NCI-H146 treated with DMSO at 0.1 percent for 48 hours (cell line): ENCODE measurements at regions not wholly inside any gene's neighbourhood (a gene's known extent, or its start where the extent isn't known, plus 50 kb on each side); places are given as distances from the start of the nearest gene placed in this dataset.

ENCODE experiments used
- DNase-seq: peaks from one replicate; lab custom pipeline; 2025; ENCODE audit not compliant: unreplicated experiment; lab: John Stamatoyannopoulos, UW

GRCh38 chr20:24761220-24762065 is 187.6 kb upstream of the CST7 start:
- DNase-seq = no peak

- no peak for DNase-seq
These were observed 186.7 kb upstream of the CST7 start for GRCh38 chr20:24762371-24762770.

DNA sequence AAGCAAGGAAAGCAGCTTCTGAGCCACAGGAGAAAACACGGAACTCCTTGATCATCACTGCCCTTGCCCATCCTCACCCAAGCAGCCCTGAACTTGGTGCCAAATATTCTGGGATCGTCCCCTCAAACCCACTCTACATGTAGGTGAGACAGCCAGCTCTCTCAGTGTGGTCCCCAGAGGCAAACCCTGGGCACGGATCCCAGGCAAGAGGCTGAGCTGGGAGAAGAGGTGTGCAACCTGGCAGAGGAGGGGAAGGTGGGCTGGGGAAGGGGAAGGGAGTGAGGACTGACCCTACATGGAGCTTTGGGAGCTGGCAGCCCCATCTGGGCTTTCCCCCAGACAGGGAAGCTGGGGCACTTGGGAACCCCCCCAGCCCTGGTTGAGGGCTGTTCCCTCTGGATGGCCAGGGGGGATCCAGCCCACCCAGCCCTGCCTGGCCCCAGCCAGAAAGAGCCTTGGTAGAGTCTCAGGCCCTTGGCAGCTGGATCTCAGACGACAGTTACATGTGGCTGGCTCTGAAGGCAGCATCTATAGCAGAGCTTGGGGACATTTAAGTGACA is 186.2 kb upstream of the CST7 start:
- DNase-seq = no peak

DNA sequence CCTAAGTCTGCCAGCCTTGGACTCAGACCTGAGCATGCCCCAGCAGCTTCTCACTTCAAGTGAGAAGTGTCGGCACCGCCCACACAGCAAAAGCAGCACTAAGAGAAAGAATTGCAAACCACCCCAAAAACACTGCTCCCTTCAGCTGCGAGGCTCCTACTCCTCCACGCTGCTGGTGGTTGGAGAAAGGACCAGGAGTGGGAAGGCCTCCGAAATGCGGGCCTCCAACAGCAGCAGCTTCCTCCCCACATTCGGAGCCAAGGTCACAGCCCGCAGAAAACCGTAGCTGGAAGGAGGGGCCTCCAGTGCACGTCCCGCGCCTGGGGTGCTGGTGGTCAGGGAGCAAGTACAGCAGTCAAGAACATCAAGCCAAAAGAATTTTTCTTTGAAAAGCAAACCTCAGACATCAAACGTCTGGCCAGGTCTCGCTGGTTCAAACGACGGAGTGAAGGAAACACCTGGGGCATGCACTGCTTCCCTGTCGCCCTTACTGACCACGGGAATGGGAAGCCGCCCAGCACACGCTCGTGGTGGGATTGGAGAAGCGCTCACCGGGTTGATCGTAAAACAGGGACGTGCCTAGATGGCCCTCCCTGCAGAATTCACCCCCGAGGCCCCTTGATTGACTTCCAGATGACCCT is 185.6 kb upstream of the CST7 start:
- no peak for DNase-seq

GRCh38 chr20:24764027-24764793 is 184.9 kb upstream of the CST7 start:
- no peak for DNase-seq

- no peak for DNase-seq
These were observed 184.3 kb upstream of the CST7 start for GRCh38 chr20:24764794-24765202.

DNA sequence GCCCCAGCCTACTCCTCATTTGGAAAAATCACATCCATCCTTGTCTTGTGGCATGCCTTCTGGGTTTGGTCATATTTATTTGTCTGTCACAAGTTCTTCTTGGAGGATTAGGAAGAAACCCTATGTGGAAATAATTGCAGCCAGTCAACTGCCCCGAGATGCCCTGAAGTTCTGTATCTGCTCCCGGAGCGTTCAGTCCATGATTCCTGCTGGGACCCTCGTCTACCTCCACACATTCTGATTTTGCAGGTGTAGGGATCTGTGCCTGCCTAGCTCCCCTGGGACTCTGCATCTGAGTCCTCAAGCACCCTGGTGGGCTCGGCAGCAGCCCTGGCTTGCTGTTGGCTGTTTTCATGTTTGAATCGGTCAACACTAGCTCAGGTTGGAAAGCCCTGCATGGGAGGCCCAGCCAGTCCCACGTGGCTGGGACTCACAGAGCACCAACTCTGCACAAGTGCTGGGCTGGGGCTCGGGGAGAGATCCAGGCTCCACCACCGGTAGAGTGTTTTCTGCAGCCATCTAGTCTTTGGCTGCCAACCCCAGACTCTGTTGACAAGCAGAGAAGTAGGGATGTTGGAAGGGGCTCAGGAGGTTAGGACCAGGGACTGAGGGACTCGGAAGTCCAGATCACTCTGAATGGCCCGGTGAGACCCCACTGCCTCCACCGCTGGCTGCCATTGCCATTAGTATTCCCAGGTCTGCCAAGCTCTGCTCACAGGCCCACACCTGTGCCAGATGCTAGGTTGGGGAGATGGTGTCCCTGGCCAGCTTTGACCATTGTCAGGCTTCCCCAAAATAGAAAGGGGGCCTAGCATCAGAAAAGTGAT is 183.5 kb upstream of the CST7 start:
- no peak for DNase-seq

DNA sequence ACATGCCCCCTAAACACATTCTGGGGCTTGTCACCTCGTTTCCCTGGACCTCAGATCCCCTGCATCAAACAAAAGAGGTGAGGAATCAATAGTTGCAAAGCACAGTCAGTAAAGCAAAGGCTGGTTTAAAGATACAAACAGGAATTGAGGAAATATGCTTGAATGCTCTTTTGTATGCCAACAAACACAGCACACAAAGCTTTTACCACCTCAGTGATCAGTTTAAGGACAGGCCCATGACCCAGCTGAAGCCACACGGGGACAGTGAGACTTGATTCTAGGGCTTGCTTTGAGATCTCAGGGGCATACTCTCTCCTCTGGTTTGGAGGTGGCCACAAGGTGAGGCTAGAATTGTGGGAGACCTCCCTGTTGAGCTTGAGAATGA is 182.9 kb upstream of the CST7 start:
- DNase-seq = no peak

GRCh38 chr20:24766826-24767622 is 182.0 kb upstream of the CST7 start:
- no peak for DNase-seq

DNA sequence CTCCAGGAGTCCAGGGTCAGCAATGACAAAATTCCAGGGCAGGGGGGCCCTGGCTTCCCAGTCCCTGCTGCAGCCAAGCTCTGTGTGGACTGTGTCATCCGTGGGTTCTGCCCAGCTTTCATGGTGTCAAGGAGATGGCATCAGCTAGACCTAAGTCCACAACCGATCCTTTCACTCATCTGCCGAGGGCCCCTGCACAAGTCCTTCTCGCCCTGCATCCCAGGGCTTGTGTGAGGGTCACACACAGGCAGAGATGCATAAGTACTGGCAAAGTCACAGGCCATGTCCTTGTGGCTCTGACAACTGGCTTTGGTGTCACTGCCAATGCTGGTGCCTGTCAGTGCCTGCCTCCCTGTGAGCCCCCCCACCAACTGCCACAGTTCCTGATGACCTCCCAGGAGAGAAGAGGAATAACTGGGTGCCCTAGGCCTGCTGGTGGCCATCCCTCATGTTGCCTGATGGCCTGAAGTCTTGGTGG is 181.4 kb upstream of the CST7 start:
- no peak for DNase-seq

- DNase-seq = no peak
These were observed 180.8 kb upstream of the CST7 start for GRCh38 chr20:24768201-24768636.

GRCh38 chr20:24768713-24769601 is 180.1 kb upstream of the CST7 start:
- DNase-seq = no peak

DNA sequence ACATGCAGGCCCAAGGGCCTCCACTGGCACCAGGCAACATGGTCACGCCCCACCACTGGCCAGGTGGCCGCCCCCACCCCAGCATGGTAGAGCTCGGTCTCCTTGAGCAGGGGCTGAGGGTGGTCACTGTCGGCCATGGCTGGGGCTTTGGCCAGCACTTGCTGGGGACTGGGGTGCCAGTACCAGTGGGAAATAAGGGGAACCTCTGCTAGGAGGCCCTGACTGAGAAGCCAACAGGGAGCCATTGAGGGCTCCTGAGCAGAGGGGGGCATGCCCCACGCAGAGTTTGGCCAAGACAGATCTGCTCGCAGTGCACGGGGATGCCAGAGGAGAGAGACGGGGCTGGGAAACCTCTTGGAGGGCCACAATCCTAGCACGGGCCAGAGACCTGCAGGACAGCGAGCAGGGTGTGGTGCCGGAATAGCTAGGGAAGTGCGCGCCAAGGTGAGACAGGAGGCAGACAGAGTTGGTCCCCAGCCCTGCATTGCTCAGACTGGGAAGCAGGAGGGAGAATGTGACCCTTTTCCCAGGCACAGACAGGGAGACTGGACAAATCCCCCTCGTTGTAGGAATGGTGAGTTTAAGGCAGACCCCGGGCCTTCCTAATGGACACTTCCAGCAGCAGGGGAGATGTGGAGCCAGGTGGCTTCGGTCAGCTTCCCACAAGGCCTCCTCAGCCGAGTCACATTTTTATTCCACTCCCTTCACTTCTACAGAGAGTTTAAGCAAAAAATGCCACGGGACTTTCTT is 179.0 kb upstream of the CST7 start:
- no peak for DNase-seq

DNA sequence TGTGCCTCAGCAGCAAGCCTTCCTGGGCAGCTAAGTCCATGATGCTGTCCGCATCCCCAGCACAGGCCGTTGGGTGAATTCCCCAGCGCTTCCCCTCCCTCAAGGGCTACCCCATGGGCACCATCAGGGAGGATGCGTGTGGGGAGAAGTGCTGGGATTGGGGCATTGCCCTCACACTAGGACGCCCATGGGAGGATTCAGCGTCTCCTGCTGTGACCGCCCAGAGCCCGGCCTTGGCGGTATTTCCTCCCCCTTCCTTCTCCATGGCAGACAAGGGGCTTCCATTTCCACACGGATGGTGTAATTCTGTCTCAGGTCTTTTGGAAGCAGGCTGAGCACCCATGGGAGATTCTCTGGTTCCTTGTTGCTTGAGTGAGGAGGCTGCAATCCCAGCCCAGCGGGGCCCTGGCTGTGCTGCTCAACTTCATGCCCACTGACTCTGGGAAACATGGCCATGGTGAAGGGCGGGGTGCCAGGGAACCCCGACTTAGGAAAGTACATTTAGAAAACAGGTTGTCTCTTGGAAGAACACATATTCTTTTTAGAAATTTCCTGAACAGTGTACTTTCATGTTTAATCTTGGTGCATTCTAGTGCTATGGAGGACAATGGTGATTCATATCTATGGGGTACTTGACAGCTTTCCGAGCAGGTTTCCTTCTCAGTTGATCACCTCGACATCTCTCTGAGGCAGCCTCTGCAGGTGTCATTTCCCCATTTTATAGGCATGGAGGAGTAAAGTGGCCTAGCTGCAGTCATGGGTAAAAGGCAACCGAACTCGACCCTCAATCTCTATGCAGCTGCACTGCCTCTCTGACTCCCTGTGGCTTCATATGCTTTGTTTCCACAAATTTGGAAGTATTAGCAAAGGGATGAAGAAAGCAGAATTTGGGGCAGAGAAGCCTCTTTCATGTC is 178.2 kb upstream of the CST7 start:
- no peak for DNase-seq

- no peak for DNase-seq
These were observed 177.5 kb upstream of the CST7 start for GRCh38 chr20:24771542-24772061.

DNA sequence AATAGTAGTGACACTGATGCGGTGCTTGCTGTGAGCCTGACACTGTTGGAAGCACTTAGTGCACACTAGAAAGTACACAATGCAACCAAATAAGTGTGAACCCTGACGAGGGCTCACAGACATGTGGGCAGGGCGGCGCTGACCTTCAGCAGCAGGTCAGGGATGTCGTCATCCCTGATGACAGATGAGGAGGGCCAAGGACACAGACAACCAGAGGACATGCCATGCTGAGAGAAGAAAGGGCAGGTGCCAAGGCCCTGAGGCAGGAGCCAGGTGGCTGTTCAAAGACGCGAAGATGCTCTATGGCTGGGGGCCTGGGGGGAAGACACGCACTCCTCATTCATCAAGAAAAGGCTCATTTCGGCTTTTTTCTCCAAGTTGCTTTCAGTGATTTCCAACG is 176.4 kb upstream of the CST7 start:
- DNase-seq = no peak

- DNase-seq = no peak
These were observed 175.9 kb upstream of the CST7 start for GRCh38 chr20:24773168-24773567.
